Hepatocyte (in vitro differentiated cells): ENCODE measurements at regions not wholly inside any gene's neighbourhood (a gene's known extent, or its start where the extent isn't known, plus 50 kb on each side); places are given as distances from the start of the nearest gene placed in this dataset.

ENCODE experiments used
- CTCF ChIP-seq: fragments of 200-600 bp; sonication (generic); IDR thresholded peaks from 2 replicates; pipeline ENCODE4 v1.5.1; 2016; ENCODE audit warnings: antibody characterized with exemption, mild to moderate bottlenecking; ENCODE audit not compliant: poor library complexity
- EZH2phosphoT487 ChIP-seq: fragments of 200-600 bp; sonication (generic); IDR thresholded peaks from one replicate; pipeline ENCODE4 v1.6.1; 2018; ENCODE audit warnings: antibody characterized with exemption, mild to moderate bottlenecking, low read depth, moderate library complexity; ENCODE audit not compliant: unreplicated experiment, severe bottlenecking

GRCh38 chr11:27215471-27216269 lies 147.3 kb downstream of the CCDC34 start:
- TF ChIP-seq CTCF (no peak), EZH2phosphoT487 (no peak)
